ENCODE measurements at regions not wholly inside any gene's neighbourhood (a gene's known extent, or its start where the extent isn't known, plus 50 kb on each side); places are given as distances from the start of the nearest gene placed in this dataset.

DNA sequence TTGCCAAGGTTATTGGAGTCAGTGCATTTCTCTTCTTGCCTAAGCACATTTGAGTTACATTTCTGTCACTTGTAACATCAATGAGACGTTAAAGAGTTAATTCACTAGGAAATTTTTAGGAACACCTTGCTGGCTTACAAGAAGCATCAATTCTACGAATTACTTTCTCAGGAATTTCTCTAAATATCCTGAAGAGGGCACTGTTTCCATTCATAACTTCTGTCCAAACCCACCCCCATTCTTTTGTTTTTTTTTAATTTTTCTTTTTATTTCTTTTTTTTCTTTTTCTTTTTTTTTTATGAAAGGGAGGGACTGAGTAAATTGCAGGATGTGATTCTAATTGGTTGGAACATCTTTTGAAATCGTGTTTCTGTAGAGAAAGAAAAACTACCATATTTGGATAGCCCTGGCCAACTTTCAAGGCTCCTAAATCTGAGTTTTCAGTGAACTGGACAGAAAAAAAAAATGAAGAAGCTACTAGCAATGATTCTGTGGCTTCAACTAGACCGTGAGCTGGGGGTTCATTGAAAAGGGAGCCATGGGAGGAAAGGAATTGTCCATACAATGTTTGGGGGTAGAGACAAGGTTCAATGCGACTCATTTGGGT lies 285.3 kb downstream of the DAD1 start:
- TF ChIP-seq, protein P1, sequence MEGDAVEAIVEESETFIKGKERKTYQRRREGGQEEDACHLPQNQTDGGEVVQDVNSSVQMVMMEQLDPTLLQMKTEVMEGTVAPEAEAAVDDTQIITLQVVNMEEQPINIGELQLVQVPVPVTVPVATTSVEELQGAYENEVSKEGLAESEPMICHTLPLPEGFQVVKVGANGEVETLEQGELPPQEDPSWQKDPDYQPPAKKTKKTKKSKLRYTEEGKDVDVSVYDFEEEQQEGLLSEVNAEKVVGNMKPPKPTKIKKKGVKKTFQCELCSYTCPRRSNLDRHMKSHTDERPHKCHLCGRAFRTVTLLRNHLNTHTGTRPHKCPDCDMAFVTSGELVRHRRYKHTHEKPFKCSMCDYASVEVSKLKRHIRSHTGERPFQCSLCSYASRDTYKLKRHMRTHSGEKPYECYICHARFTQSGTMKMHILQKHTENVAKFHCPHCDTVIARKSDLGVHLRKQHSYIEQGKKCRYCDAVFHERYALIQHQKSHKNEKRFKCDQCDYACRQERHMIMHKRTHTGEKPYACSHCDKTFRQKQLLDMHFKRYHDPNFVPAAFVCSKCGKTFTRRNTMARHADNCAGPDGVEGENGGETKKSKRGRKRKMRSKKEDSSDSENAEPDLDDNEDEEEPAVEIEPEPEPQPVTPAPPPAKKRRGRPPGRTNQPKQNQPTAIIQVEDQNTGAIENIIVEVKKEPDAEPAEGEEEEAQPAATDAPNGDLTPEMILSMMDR (IDR thresholded peaks at IDR 0.05): peak; percentile 12 to 44 (median 34)
- no peak for TF ChIP-seq POLR2A (IDR thresholded peaks at IDR 0.05)
